Ascending aorta (tissue), 2 donors: ENCODE measurements at regions not wholly inside any gene's neighbourhood (a gene's known extent, or its start where the extent isn't known, plus 50 kb on each side); places are given as distances from the start of the nearest gene placed in this dataset.

Experiments
- DNase-seq, 2 donors: peaks; one replicate each; pipeline ENCODE4 v3.0.0-alpha.2; 2019; ENCODE audit warnings: low spot score in 2 of 2
- H3K27ac ChIP-seq, 2 donors: fragments of 200-600 bp; sonication (generic); one replicate each; pipeline ENCODE4 v1.5.1; 2016 to 2017; ENCODE audit warnings: mild to moderate bottlenecking in 1 of 2
- H3K27me3 ChIP-seq: fragments of 200-600 bp; sonication (generic); one replicate; pipeline ENCODE4 v1.5.1; 2017
- H3K36me3 ChIP-seq, 2 donors: fragments of 200-600 bp; sonication (generic); one replicate each; pipeline ENCODE4 v1.5.1; 2016
- H3K4me1 ChIP-seq, 2 donors: fragments of 200-600 bp; sonication (generic); one replicate each; pipeline ENCODE4 v1.5.1; 2016 to 2017; ENCODE audit warnings: mild to moderate bottlenecking in 1 of 2
- H3K4me3 ChIP-seq, 2 donors: fragments of 200-600 bp; sonication (generic); one replicate each; pipeline ENCODE4 v1.5.1; 2016 to 2017; ENCODE audit warnings: mild to moderate bottlenecking in 1 of 2
- H3K9me3 ChIP-seq, 2 donors: fragments of 200-600 bp; sonication (generic); one replicate each; pipeline ENCODE4 v1.5.1; 2016
- CTCF ChIP-seq, 3 experiments: fragments of 200-600 bp in 2 of 3; fragments of 450-650 bp in 1 of 3; sonication (generic) in 2 of 3; IDR thresholded peaks; one replicate each; pipeline ENCODE4 v1.5.1; 2016 to 2019; ENCODE audit warnings: antibody characterized with exemption in 3 of 3, mild to moderate bottlenecking in 1 of 3, moderate library complexity in 1 of 3
- intact Hi-C: fragments of 100-400 bp; cut with DNase I; formaldehyde crosslinking; loops from one replicate; pipeline ENCODE4 v1.15.1; 2023

- DNase-seq = no peak
- no peaks in the 10 kb centered on the region for H3K36me3 ChIP-seq
- intact Hi-C loops = no loop called here
- H3K27ac ChIP-seq = no peak overlapping the region
- H3K4me1 ChIP-seq = peaks cover 0 to 7% of the 10 kb centered on the region in 2 donors
- H3K27me3 ChIP-seq = no peaks in the 10 kb centered on the region
- H3K4me3 ChIP-seq = no peak overlapping the region
- no peaks in the 10 kb centered on the region for H3K9me3 ChIP-seq
- no peak for TF ChIP-seq CTCF (IDR thresholded peaks at IDR 0.05)
Measured at GRCh38 chr2:204109681-204110080, 173.1 kb downstream of the ICOS start.

DNA sequence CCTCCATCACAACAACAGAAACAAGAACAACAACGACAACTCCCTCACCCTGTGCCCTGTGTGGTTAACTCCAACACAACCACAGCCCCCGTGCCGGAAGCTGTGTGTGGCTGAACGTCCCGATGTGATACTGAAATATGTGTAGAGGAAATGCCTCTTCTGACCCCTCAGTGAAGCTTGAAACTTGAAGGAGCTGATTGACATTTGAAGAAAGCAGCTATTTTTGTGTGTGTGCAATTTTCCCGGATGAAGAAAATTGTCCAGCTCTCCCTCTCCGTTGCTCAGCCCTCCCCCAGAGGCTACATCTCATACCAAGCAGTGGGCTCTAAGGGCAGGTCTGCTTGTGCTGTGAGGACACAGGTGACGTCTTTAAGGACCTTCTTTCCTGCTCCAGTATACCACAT lies 173.8 kb downstream of the ICOS start:
- Histone ChIP-seq H3K36me3 (no peaks in the 10 kb centered on the region), H3K9me3 (no peaks in the 10 kb centered on the region), H3K27me3 (no peaks in the 10 kb centered on the region), H3K4me3 (no peak overlapping the region), H3K4me1 (peaks cover 0 to 7% of the 10 kb centered on the region in 2 donors), H3K27ac (no peak overlapping the region)
- no peak for DNase-seq
- intact Hi-C loops = no loop called here
- no peak for TF ChIP-seq CTCF (IDR thresholded peaks at IDR 0.05)

GRCh38 chr2:204110751-204111516 lies 174.4 kb downstream of the ICOS start:
- H3K4me1 ChIP-seq = peaks cover 0 to 7% of the 10 kb centered on the region in 2 donors
- no peak for TF ChIP-seq CTCF (IDR thresholded peaks at IDR 0.05)
- intact Hi-C loops = no loop called here
- no peaks in the 10 kb centered on the region for H3K36me3 ChIP-seq
- DNase-seq = no peak
- no peaks in the 10 kb centered on the region for H3K27me3 ChIP-seq
- no peak overlapping the region for H3K27ac ChIP-seq
- H3K9me3 ChIP-seq = no peaks in the 10 kb centered on the region
- no peak overlapping the region for H3K4me3 ChIP-seq

DNA sequence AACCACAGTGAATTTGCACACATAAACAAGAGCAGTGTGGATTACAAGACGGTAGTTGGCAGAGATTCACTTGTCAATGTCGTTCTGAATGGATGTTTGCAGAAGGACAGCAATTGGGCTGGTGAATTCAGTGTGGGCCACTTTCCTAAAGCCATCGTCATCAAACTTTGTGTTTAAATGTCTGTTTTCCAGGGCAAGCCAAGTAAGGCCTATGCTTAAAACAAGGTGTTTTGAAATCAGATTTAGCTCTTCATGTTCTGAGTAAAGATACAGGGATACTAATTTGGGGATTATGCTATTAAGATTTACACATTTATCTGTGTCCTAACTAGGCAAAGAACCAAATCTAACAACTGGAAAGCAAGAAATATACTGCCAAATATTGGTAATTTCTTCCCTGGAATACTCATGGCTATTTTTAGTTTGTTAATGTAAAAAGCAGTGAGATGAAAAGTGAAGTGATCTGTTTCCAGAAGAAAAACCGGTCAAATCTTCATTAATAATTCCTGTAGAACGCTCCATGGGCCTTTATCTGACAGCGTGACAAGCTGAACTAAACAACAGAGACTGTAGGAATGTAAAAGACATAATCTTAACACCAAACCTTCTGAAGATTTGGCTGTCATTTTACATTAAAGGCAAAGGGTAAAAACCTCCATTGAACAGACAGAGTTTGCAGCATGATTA lies 175.7 kb downstream of the ICOS start:
- DNase-seq = no peak
- Histone ChIP-seq H3K27me3 (no peaks in the 10 kb centered on the region), H3K36me3 (no peaks in the 10 kb centered on the region), H3K4me3 (no peak overlapping the region), H3K27ac (no peak overlapping the region), H3K4me1 (peaks cover 6 to 17% of the 10 kb centered on the region in 2 donors), H3K9me3 (no peaks in the 10 kb centered on the region)
- no peak for TF ChIP-seq CTCF (IDR thresholded peaks at IDR 0.05)
- intact Hi-C loops = no loop called here

- no peak overlapping the region for H3K27ac ChIP-seq
- no peaks in the 10 kb centered on the region for H3K36me3 ChIP-seq
- intact Hi-C loops = no loop called here
- no peak overlapping the region for H3K4me3 ChIP-seq
- H3K27me3 ChIP-seq = no peaks in the 10 kb centered on the region
- no peak for TF ChIP-seq CTCF (IDR thresholded peaks at IDR 0.05)
- no peaks in the 10 kb centered on the region for H3K9me3 ChIP-seq
- H3K4me1 ChIP-seq = peaks cover 6 to 22% of the 10 kb centered on the region in 2 donors
- no peak for DNase-seq
Measured at GRCh38 chr2:204114295-204115136, 178.0 kb downstream of the ICOS start.
